A549 (cell line): ENCODE measurements at regions not wholly inside any gene's neighbourhood (a gene's known extent, or its start where the extent isn't known, plus 50 kb on each side); places are given as distances from the start of the nearest gene placed in this dataset.

Source experiments
- ATAC-seq, 2 experiments: fragments of 200-7000 bp in 1 of 2; fragments of >200 bp in 1 of 2; cut with Nextera tagmentation in 1 of 2; cut with Tn5 transposase in 1 of 2; 3 replicates each; pipeline versions ENCODE4 v1.8.0 to v1.9.1; 2018 to 2020; ENCODE audit warnings: mild to moderate bottlenecking in 1 of 2, moderate library complexity in 1 of 2
- CTCF ChIA-PET: fragments of 300-600 bp; sonication (Branson Sonifier 250); formaldehyde crosslinking; extraction: SDS; loops from one replicate; lab custom pipeline; 2021; ENCODE audit warnings: antibody characterized with exemption, inconsistent platforms; lab: Yijun Ruan, JAX
- POLR2A ChIA-PET: fragments of 350-600 bp; formaldehyde crosslinking; extraction: SDS; loops from one replicate; lab custom pipeline; 2021; ENCODE audit warnings: antibody characterized with exemption, inconsistent platforms; lab: Yijun Ruan, JAX
- DNase-seq, 2 experiments: peaks; one replicate each; pipeline versions ENCODE4 v3.0.0 to v3.0.0-alpha.2; 2011 to 2016; ENCODE audit warnings: low read depth in 1 of 2, low spot score in 1 of 2
- FAIRE-seq: peaks from 2 replicates; lab custom pipeline; 2011; peaks lifted over from hg19 to GRCh38; lab: Jason Lieb, UNC
- H3K27ac ChIP-seq, 2 experiments: fragments of >200 bp; sonication (Bioruptor Twin); formaldehyde crosslinking; 3 replicates each; pipeline ENCODE4 v1.5.1; 2016 to 2017
- H3K4me1 ChIP-seq: fragments of >200 bp; sonication (Bioruptor Twin); formaldehyde crosslinking; 3 replicates; pipeline ENCODE4 v1.6.1; 2016
- H3K4me2 ChIP-seq: fragments of >200 bp; sonication (Bioruptor Twin); formaldehyde crosslinking; 3 replicates; pipeline ENCODE4 v1.6.1; 2016
- H3K4me3 ChIP-seq: fragments of >200 bp; sonication (Bioruptor Twin); formaldehyde crosslinking; 3 replicates; pipeline ENCODE4 v1.5.1; 2016
- H3K9me3 ChIP-seq: fragments of >200 bp; sonication (Bioruptor Twin); formaldehyde crosslinking; 3 replicates; pipeline ENCODE4 v1.6.1; 2016
- BHLHE40 ChIP-seq: IDR thresholded peaks from 2 replicates; pipeline ENCODE4 v1.6.1; 2012; ENCODE audit warnings: low read depth, low read length, inconsistent platforms
- CBX2 ChIP-seq: fragments of 200-600 bp; sonication (generic); IDR thresholded peaks from 2 replicates; pipeline ENCODE4 v1.6.1; 2016; ENCODE audit warnings: low read depth, mild to moderate bottlenecking, borderline replicate concordance
- CHD2 ChIP-seq: fragments of 150-350 bp; IDR thresholded peaks from 2 replicates; pipeline ENCODE4 v1.6.1; 2014; ENCODE audit warnings: low read length; ENCODE audit not compliant: partially characterized antibody
- CHD4 ChIP-seq: fragments of 200-600 bp; sonication (generic); IDR thresholded peaks from 2 replicates; pipeline ENCODE4 v1.6.1; 2016; ENCODE audit warnings: antibody characterized with exemption, mild to moderate bottlenecking, borderline replicate concordance
- EHMT2 ChIP-seq: fragments of 200-600 bp; sonication (generic); IDR thresholded peaks from 2 replicates; pipeline ENCODE4 v1.6.1; 2016; ENCODE audit warnings: antibody characterized with exemption, low read depth, mild to moderate bottlenecking, moderate library complexity
- EP300 ChIP-seq, 2 experiments: fragments of >200 bp; sonication (Bioruptor Twin); formaldehyde crosslinking; IDR thresholded peaks; 2 replicates in 1 of 2; 3 replicates in 1 of 2; pipeline ENCODE4 v1.6.1; 2016 to 2017
- FOSB ChIP-seq: fragments of 250-450 bp; sonication (Bioruptor Pico); IDR thresholded peaks from 2 replicates; pipeline ENCODE4 v1.5.0; 2020; ENCODE audit warnings: mild to moderate bottlenecking, moderate library complexity
- FOSL2 ChIP-seq, 2 experiments: fragments of 450-650 bp in 1 of 2; fragments of >200 bp in 1 of 2; sonication (Bioruptor Twin) in 1 of 2; formaldehyde crosslinking; IDR thresholded peaks; 2 replicates each; pipeline versions ENCODE4 v1.5.0 to v1.6.1; 2016 to 2020; ENCODE audit warnings: mild to moderate bottlenecking in 1 of 2, moderate library complexity in 1 of 2
- GATA3 ChIP-seq: IDR thresholded peaks from 2 replicates; pipeline ENCODE4 v1.6.1; 2012; ENCODE audit warnings: borderline replicate concordance
- HOXB5 ChIP-seq: fragments of 250-450 bp; sonication (Bioruptor Pico); IDR thresholded peaks from 2 replicates; pipeline ENCODE4 v1.5.0; 2020; ENCODE audit warnings: mild to moderate bottlenecking, moderate library complexity
- KDM1A ChIP-seq: fragments of 200-600 bp; sonication (generic); IDR thresholded peaks from 2 replicates; pipeline ENCODE4 v1.6.1; 2016; ENCODE audit warnings: low read depth, mild to moderate bottlenecking
- NR3C1 ChIP-seq: fragments of >200 bp; sonication (Bioruptor Twin); formaldehyde crosslinking; IDR thresholded peaks from 3 replicates; pipeline ENCODE4 v1.6.1; 2017
- RAD21 ChIP-seq, 2 experiments: fragments of >200 bp in 1 of 2; sonication (Bioruptor Twin) in 1 of 2; formaldehyde crosslinking in 1 of 2; IDR thresholded peaks in 1 of 2; conservative IDR thresholded peaks in 1 of 2; 2 replicates in 1 of 2; 3 replicates in 1 of 2; pipeline ENCODE4 v1.6.1; 2012 to 2018; ENCODE audit warnings: inconsistent platforms in 1 of 2
- RCOR1 ChIP-seq: fragments of 150-350 bp; IDR thresholded peaks from 2 replicates; pipeline ENCODE4 v1.6.1; 2014; ENCODE audit warnings: antibody characterized with exemption, low read length, low read depth
- RNF2 ChIP-seq: fragments of 200-600 bp; sonication (generic); IDR thresholded peaks from 2 replicates; pipeline ENCODE4 v1.6.1; 2016; ENCODE audit warnings: low read depth, mild to moderate bottlenecking, antibody characterized with exemption, moderate library complexity, borderline replicate concordance
- TFCP2L1 ChIP-seq: fragments of 250-450 bp; sonication (Bioruptor Pico); IDR thresholded peaks from 2 replicates; pipeline ENCODE4 v1.5.0; 2021; ENCODE audit warnings: mild to moderate bottlenecking
- WGBS: methylation state at CpG from one replicate; pipeline ENCODE4 v1.1.6; 2017; ENCODE audit errors: missing lambda C conversion rate; 5-methylcytosine and 5-hydroxymethylcytosine counted together
- TF ChIP-seq, protein P1 (sequence below): fragments of >200 bp; sonication (Bioruptor Twin); formaldehyde crosslinking; IDR thresholded peaks from 3 replicates; pipeline ENCODE4 v1.6.1; 2016
- TF ChIP-seq, protein P2 (sequence below): IDR thresholded peaks from 2 replicates; pipeline ENCODE4 v1.6.1; 2012; ENCODE audit warnings: low read depth, borderline replicate concordance
- TF ChIP-seq, protein P3 (sequence below): fragments of 200-600 bp; sonication (generic); IDR thresholded peaks from 2 replicates; pipeline ENCODE4 v1.6.1; 2016; ENCODE audit warnings: antibody characterized with exemption, mild to moderate bottlenecking, moderate library complexity
- TF ChIP-seq, protein P4 (sequence below): fragments of >200 bp; sonication (Bioruptor Twin); formaldehyde crosslinking; IDR thresholded peaks from 2 replicates; pipeline ENCODE4 v1.6.1; 2016

DNA sequence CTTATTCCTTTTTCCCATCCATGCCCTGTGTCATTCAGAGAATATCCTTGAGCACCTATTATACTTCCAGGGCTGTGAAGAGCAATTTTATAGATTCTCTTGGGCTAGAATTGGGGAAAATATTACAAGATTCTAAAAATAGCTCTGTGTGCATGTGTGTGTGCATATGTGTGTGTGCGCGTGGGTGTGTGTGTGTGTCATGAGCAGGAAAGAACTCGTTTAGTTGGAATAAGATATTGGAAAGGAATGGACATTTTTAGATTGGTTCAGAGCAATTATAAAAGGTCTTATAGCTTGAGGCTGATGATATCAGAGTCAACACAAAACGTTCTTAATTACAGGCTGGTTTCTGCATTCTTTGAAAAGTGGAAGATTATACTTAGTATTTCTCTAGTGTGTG is 212.1 kb upstream of the COPS8 start:
- CTCF ChIA-PET, result interaction anchor here (1.4 kb wide), 1 partner anchor 9 kb away, joined by 3 read pairs; no protein-coding TSS in a partner anchor
- ATAC-seq, result no peak
- Histone ChIP-seq H3K4me1 (peaks cover 8% of the 10 kb centered on the region; the same call in 2 of the 3 replicates), H3K27ac (no peak overlapping the region), H3K4me2 (no peak overlapping the region), H3K9me3 (no peaks in the 10 kb centered on the region), H3K4me3 (no peak overlapping the region)
- no peak for DNase-seq
- no peak for TF ChIP-seq NR3C1
- no peak for TF ChIP-seq BHLHE40
- TF ChIP-seq RCOR1, result no peak
- no peak for TF ChIP-seq KDM1A
- TF ChIP-seq, protein P1, sequence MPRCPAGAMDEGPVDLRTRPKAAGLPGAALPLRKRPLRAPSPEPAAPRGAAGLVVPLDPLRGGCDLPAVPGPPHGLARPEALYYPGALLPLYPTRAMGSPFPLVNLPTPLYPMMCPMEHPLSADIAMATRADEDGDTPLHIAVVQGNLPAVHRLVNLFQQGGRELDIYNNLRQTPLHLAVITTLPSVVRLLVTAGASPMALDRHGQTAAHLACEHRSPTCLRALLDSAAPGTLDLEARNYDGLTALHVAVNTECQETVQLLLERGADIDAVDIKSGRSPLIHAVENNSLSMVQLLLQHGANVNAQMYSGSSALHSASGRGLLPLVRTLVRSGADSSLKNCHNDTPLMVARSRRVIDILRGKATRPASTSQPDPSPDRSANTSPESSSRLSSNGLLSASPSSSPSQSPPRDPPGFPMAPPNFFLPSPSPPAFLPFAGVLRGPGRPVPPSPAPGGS, result no peak
- TF ChIP-seq CBX2, result no peak
- no peak for FAIRE-seq
- whole genome bisulfite sequencing, result 46% methylated on average over 4 of the region's 4 CpGs
- POLR2A ChIA-PET, result no interaction called here

DNA sequence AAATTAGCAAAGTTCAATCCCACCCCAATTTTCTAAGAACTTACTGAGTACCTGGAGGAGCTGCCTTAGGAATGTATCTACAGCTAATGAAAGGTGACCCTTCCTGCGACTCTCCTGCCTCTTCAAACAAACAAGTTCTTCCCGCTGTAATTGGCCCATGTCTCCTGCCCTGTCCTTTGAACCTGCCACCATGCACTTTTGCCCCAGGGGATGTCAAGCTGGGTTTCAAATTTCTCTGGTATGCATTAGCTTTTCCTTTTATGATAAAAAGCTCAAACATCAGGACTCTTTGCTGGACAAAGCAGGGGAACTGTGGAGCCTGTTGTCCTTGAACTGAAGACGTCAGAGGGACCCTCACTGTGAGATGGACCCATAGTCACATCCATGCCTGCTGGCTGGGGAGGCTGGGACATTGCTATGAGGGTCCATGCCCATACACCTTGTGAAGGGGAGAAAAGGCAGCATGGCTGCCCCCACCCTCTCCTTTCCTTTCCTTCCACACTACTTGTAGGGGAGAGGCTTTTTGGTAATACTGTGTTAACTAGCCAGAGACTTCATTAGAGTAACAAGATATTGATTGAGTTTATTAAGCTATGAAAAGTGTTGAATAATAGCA is 210.7 kb upstream of the COPS8 start:
- no peak for ATAC-seq
- FAIRE-seq, result no peak
- POLR2A ChIA-PET, result no interaction called here
- Histone ChIP-seq H3K9me3 (no peaks in the 10 kb centered on the region), H3K27ac (no peak overlapping the region), H3K4me1 (peaks cover 8% of the 10 kb centered on the region; the same call in 2 of the 3 replicates), H3K4me3 (no peak overlapping the region), H3K4me2 (no peak overlapping the region)
- whole genome bisulfite sequencing, result 52% methylated on average over 3 of the region's 3 CpGs
- CTCF ChIA-PET, result interaction anchor here (1.9 kb wide), 1 partner anchor 12 kb away, joined by 4 read pairs; no protein-coding TSS in a partner anchor
- no peak for DNase-seq
- TF ChIP-seq, protein P2, sequence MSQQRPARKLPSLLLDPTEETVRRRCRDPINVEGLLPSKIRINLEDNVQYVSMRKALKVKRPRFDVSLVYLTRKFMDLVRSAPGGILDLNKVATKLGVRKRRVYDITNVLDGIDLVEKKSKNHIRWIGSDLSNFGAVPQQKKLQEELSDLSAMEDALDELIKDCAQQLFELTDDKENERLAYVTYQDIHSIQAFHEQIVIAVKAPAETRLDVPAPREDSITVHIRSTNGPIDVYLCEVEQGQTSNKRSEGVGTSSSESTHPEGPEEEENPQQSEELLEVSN, result no peak
- no peak for TF ChIP-seq CHD2
- no peak for TF ChIP-seq KDM1A
- TF ChIP-seq EHMT2, result no peak
- no peak for TF ChIP-seq CBX2
- no peak for TF ChIP-seq CHD4
- TF ChIP-seq HOXB5 (CRISPR knock-in tag), result no peak
- no peak for TF ChIP-seq BHLHE40
- no peak for TF ChIP-seq TFCP2L1
- TF ChIP-seq, protein P3, sequence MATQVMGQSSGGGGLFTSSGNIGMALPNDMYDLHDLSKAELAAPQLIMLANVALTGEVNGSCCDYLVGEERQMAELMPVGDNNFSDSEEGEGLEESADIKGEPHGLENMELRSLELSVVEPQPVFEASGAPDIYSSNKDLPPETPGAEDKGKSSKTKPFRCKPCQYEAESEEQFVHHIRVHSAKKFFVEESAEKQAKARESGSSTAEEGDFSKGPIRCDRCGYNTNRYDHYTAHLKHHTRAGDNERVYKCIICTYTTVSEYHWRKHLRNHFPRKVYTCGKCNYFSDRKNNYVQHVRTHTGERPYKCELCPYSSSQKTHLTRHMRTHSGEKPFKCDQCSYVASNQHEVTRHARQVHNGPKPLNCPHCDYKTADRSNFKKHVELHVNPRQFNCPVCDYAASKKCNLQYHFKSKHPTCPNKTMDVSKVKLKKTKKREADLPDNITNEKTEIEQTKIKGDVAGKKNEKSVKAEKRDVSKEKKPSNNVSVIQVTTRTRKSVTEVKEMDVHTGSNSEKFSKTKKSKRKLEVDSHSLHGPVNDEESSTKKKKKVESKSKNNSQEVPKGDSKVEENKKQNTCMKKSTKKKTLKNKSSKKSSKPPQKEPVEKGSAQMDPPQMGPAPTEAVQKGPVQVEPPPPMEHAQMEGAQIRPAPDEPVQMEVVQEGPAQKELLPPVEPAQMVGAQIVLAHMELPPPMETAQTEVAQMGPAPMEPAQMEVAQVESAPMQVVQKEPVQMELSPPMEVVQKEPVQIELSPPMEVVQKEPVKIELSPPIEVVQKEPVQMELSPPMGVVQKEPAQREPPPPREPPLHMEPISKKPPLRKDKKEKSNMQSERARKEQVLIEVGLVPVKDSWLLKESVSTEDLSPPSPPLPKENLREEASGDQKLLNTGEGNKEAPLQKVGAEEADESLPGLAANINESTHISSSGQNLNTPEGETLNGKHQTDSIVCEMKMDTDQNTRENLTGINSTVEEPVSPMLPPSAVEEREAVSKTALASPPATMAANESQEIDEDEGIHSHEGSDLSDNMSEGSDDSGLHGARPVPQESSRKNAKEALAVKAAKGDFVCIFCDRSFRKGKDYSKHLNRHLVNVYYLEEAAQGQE, result no peak
- TF ChIP-seq, protein P1, result no peak
- TF ChIP-seq FOSB (CRISPR knock-in tag), result no peak
- TF ChIP-seq RCOR1, result no peak
- no peak for TF ChIP-seq RNF2
- no peak for TF ChIP-seq EP300 (IDR thresholded peaks at IDR 0.05)
- no peak for TF ChIP-seq RAD21 (conservative IDR thresholded peaks at IDR 0.05 in 1 of 2, IDR thresholded peaks at IDR 0.05 in 1 of 2)
- TF ChIP-seq, protein P4, sequence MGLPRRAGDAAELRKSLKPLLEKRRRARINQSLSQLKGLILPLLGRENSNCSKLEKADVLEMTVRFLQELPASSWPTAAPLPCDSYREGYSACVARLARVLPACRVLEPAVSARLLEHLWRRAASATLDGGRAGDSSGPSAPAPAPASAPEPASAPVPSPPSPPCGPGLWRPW, result no peak
- no peak for TF ChIP-seq GATA3
- TF ChIP-seq FOSL2 (IDR thresholded peaks at IDR 0.05), result no peak
- no peak for TF ChIP-seq FOSL2 (CRISPR knock-in tag; IDR thresholded peaks at IDR 0.05)
- TF ChIP-seq, all 56 proteins: peak for 0
